ENCODE measurements at regions not wholly inside any gene's neighbourhood (a gene's known extent, or its start where the extent isn't known, plus 50 kb on each side); places are given as distances from the start of the nearest gene placed in this dataset.

DNA sequence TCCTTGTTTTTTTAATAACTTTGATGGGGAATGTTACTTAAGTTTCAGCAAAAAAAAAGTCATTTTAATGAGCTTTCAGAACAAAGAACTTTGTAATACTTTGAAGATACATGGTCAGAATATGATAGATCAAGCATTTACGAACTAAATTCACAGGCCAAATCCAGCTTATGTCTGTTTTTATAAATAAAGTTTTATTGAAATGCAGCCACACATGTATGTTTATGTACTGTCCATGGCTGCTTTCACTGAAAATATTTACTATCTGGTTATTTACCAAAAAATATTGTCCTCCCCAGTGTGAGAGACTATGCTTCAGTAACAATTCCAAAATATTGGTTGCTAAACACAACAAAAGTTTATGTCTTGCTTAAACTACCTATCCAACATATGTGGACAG is 366.7 kb downstream of the PIK3R1 start:
- TF ChIP-seq, protein P1, sequence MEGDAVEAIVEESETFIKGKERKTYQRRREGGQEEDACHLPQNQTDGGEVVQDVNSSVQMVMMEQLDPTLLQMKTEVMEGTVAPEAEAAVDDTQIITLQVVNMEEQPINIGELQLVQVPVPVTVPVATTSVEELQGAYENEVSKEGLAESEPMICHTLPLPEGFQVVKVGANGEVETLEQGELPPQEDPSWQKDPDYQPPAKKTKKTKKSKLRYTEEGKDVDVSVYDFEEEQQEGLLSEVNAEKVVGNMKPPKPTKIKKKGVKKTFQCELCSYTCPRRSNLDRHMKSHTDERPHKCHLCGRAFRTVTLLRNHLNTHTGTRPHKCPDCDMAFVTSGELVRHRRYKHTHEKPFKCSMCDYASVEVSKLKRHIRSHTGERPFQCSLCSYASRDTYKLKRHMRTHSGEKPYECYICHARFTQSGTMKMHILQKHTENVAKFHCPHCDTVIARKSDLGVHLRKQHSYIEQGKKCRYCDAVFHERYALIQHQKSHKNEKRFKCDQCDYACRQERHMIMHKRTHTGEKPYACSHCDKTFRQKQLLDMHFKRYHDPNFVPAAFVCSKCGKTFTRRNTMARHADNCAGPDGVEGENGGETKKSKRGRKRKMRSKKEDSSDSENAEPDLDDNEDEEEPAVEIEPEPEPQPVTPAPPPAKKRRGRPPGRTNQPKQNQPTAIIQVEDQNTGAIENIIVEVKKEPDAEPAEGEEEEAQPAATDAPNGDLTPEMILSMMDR (IDR thresholded peaks at IDR 0.05), result no peak
- TF ChIP-seq, protein P2, sequence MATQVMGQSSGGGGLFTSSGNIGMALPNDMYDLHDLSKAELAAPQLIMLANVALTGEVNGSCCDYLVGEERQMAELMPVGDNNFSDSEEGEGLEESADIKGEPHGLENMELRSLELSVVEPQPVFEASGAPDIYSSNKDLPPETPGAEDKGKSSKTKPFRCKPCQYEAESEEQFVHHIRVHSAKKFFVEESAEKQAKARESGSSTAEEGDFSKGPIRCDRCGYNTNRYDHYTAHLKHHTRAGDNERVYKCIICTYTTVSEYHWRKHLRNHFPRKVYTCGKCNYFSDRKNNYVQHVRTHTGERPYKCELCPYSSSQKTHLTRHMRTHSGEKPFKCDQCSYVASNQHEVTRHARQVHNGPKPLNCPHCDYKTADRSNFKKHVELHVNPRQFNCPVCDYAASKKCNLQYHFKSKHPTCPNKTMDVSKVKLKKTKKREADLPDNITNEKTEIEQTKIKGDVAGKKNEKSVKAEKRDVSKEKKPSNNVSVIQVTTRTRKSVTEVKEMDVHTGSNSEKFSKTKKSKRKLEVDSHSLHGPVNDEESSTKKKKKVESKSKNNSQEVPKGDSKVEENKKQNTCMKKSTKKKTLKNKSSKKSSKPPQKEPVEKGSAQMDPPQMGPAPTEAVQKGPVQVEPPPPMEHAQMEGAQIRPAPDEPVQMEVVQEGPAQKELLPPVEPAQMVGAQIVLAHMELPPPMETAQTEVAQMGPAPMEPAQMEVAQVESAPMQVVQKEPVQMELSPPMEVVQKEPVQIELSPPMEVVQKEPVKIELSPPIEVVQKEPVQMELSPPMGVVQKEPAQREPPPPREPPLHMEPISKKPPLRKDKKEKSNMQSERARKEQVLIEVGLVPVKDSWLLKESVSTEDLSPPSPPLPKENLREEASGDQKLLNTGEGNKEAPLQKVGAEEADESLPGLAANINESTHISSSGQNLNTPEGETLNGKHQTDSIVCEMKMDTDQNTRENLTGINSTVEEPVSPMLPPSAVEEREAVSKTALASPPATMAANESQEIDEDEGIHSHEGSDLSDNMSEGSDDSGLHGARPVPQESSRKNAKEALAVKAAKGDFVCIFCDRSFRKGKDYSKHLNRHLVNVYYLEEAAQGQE (IDR thresholded peaks at IDR 0.05; ENCODE audit: insufficient read depth in 1 of 2, low read depth in 2 of 2, low read length in 1 of 2), result no peak
